Activated T-helper 1 cell treated with Interleukin-2 at 50 U/mL for 16 hours (primary cell): ENCODE measurements at regions not wholly inside any gene's neighbourhood (a gene's known extent, or its start where the extent isn't known, plus 50 kb on each side); places are given as distances from the start of the nearest gene placed in this dataset.

Experiments
- DNase-seq: peaks from one replicate; pipeline ENCODE4 v3.0.0-alpha.2; 2020; ENCODE audit warnings: low read depth

DNA sequence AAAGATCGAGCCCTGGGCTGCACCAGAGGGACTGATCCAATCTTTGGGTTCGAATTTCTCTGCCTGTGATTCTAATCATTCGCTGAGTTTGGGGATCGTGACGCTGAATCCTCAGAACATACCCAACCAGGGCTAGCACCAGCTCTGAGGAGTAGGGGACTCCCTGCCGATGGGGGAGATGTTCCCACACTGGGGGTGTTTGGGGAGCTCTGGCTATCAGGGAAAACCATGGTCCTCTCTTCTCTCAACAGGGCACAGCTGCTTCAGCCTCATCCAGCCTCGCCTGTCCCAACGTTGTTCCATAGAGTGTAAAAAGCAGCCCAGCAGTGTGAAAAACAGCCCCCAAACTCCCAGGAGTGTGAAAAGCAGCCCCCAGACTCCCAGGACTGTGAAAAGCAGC is 136.6 kb downstream of the ANKRD60 start:
- no peak for DNase-seq

DNA sequence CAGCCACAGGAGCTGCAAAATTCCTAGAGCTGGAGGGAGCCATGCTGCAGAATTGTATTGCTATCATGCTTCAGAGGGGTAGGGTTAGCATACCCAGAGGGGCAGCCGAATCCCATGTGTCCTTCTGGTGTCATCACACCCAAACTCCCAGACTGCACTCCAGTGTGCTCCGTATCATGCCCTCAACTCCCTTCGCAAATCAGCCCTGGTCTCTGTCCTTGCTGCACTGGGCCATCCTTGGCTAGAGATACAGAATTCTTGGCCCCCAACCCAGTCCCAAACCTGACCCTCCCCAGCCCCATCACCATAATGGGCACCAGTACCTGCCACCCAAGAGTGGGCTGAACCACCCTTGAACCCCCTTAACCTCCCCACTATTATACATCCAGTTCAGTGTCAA is 138.3 kb downstream of the ANKRD60 start:
- no peak for DNase-seq

DNA sequence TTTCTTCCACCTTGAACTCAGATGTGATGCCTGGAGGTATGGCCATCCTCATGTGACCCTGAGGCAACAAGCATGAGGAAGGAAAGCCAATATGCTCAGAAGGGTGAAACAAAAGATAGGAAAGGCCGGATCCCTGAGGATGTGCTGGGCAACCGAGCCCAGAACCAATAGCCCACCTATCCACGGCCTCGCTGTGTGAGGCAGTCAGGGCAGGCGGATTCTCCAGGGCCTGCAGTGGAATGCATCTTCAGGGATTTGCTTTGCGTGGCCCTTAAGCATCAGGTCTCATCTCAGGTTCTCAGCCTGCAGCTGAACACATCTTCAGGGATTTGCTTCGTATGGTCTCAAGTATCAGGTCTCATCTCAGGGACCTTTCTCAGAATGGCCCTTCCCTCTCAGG is 139.8 kb downstream of the ANKRD60 start:
- DNase-seq, result no peak

DNA sequence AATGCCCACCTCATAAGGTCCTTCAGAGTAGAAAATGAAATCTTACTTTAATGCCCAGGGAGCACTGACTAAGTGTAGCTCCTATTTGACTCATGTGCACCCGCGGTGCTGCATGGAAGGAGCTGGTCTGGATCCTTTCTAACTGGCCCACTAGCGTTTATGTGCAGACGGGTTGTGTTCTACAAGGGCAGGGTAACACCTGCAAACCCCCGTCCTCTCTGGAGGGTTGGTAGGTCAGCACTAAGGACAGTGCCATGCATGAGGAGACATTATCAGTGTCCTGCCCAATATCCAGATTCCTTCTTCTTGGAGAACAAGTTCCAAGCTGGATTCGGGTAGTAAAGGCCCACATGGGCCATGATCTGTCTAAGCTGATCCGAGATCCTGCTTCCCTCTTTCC is 140.3 kb downstream of the ANKRD60 start:
- DNase-seq, result no peak

DNA sequence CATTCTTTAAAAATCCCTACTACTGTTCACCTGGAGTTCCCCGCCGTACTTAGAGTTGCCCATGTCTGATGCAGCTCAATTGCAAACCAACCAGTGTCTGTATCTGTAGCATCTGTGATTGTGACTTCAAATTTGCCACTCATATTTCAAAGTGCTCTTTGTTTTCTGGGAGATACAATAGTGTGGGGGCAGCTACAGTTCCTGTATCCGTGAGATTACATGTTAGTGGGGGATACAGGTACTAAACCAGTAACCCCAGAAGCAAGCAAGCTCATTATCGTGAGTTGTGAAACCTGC is 140.9 kb downstream of the ANKRD60 start:
- no peak for DNase-seq

DNA sequence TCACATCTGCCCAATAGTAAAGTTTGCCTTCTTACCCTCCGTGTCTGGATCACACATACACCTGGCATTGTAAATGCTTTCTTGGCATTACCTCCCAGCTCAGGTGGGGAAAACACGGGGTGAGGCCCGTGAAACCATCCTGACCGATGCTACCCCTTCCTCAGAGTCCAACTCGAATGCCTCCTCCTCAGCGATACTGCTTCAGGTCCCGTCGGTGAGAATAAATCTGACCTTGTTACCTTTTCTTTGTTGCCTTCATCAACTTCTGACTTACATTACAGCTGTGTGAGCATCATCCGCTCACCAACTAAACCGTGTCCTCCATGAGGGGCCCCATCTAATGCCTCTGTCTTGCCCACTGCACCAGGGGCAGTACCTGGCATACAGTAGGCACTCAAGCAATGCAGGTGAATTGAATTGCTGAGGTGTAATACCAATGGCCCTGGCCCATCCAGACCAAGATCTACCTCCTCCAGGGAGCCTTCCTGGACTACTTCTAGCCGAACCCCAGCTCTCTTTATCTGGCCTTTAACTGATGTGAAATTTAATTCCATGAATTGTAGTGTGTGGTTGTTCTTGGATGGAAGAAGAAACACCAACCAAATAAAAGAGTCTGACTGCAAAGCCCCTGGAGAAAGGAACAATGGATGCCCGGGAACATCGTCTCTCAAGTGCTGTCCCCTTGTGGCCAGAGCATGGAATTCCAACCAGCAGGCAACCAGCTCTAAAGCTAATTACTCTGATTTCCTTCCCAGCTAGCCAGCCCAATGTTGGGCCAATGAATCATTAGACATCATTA is 141.5 kb downstream of the ANKRD60 start:
- DNase-seq, result no peak

DNA sequence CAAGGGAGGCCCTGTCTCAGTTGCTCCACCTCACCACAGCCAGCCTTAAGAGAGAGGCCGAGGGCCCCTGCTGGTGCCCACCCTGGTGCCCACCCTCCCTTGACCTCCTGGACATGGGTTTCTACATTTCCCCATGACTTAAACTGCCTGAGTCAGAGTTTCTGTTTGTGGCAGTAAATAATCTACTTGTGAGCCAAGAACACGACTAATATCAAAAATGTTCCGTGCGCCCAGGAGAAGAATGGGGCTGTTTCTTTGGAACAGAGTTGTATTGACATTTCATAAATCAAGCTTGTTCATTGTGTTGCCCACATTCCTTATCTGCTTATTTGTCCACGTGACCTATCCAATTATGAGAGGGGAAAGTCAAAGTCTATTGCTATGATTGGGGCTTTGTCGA is 143.5 kb downstream of the ANKRD60 start:
- no peak for DNase-seq

DNA sequence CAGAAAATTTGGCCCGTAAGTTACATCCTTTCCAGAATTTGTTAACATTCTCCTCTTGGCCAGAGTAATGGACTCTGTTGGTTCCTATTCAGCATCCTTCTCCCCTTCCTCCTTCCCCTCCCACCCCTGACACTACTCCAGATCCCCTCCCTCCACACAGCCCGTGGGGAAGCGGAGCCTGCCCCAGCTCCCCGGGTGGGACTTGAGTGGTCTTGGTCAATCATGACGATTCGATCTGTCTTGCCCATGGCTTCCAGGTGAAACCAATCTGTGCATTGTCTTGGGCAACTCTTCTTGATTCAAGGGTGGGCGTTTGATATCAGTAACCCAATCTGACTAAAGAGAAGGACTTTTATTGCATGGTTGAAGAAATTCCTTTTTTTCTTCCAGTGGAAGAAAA is 143.9 kb downstream of the ANKRD60 start:
- no peak for DNase-seq

DNA sequence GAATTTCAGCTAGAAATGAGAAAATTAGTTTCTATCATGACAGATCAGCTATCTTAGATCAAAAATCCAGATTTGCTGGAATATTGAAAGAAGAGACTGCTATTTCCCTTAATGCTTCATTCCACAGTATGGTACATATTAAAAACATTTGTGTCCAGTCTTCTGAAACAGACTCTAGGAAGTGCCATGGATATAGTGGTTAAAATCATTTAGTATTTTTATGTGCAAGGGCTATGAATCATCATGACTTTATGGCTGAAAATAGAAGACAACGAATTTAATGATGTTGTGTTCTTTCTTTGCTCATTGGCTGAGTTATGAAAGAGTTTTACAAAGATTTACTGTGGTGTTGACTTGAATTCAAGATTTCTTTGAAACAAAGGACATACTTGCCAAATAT is 146.6 kb downstream of the ANKRD60 start:
- no peak for DNase-seq

DNA sequence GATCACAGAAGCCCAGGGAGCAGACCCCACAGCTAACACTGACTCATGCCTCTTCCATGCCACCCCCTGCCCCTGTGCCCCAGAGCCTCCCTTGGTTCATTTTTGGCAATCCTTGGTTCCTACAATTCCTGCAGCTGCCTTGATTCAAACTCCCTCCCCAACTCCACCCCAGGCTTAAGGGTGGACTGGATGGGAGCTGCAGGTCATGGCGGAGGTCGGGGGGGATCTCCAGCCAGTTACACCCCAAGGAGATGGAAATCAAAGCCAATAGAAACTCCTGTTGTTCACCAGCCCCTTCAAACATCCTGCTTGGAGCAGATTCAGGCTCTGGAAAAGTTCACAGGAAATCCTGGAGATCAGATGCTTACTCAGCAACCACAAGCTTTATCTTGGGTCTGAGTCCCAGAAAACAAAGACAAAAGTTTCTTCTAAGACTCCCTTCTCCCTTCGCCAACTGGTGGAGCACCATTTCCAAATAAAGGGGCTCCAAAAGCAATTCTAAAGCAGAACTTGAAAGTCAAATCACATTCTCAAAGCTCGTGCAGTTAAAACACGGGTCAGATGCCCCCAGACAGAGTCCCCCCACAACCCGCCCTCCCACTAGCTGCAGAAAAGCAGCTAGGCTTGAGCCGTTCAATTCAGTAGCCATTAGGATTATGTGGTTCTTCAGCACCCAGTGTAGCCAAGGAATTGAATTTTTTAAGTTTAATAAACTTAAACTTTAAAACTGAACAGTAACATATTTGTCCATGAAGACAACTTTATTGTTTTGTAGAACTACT is 149.5 kb downstream of the ANKRD60 start:
- DNase-seq, result no peak

DNA sequence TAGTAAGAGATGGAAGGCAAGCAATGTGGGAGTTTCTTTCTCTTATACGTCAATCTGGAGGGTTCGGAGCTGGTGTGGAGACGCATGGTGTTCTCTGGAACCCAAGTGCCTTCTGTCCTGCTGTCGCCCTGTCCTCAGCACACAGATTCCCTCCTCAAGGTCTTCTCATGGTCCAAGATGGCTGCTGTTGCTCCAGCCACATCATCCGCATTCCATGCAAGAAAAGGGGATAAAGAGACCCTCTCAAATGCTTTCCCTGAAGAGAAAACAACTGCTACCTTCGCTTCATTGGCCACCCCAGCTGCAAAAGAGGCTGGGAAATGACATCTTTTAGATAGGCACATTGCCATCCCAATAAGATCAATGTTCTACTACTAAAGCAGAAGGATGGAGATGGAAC is 151.2 kb downstream of the ANKRD60 start:
- no peak for DNase-seq

DNA sequence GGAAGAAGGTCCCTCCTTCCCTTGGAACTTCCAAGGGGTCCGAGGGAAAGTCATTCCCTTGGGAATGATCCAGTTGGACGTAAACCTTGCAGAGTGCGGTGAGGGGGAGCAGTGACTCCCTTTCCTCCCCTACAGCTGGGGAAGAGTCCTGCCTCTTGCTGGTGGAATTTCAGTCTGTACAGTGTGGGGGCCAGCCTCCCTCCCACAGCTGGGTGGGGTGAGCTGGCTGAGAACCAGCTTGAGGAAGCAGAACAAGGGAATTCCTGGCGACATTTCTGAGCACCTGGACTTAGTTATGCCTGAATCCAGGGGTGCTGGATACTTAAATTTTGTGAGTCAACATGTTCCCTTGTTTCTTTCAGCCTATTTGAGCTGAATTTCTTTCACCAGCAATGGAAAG is 152.0 kb downstream of the ANKRD60 start:
- DNase-seq, result no peak

DNA sequence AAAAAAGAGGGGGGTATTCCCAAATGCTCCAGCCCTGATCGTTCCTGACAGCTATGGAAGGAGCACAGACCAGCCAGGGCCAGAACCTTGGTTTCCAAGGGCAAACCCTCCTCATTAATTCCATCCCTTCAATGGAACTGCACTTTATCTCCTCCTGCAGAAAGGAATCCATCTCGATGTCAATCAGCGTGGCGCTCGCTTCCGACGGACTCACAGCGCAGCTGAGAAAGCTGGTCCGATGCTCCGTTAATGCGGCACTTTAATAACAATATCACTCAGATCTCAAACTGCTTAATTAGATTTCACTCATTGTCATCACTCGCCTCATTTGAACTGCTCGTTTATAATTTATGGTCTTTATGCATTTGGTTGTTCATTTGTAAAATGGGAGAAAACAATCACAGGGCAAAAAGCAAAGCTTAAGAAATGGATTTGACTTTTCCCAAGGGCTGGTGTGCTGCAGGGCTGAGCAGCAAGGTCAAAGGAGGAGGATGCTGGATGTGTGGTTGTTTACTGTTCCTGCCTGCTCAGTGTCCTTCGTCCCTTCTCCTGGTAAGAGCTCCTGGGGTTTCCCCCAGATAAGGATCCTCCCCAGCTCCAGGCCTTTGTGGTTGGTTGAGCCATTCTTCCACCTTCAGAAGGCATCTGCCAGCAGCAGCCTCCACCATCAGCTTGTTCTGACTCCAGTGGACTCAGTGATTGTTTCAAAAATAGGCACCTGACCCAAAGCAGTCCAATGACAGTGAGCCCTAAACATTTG is 152.7 kb downstream of the ANKRD60 start:
- DNase-seq, result no peak

DNA sequence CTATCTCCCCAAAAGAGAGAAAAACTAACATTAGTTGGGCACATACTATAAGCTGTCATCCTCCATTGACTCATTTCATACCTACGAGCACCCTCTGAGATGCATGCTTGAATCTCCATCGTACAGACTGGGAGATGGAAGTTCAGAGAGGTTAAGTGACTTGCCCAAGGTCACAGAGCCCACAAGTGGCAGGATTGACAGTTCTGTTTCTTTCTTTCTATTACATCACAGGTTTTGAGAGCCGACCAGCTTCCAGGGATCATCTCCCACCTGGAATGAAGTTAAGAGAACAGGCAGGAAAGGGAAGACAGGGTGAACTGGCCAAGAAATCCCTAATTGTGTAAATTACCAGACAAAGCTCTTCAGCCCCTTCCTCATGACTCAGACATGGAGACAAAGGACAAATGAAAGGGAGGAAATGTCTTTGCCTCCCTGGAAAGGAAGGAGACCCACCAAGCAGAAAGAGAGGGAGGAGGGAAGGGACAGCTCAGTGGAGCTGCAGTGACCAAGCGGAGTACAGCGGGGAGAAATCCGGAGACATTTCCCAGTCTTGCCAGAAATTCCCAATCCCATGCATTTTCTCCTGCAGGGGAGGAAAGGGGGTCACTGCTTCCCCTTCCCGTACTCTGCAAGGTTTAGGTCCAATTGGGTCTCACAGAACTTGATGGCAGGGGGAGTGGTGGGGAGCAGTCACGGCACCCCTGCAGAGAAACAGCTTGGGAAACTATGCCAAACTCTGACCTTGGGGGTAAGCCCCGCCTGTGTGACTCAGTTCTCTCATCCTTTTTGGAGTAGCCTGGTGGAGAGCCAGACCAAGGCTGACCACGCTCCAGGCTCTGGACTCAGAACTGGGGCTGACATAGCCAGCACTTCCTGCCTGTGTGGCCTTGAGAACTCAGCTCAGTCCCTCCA is 154.3 kb downstream of the ANKRD60 start:
- no peak for DNase-seq

DNA sequence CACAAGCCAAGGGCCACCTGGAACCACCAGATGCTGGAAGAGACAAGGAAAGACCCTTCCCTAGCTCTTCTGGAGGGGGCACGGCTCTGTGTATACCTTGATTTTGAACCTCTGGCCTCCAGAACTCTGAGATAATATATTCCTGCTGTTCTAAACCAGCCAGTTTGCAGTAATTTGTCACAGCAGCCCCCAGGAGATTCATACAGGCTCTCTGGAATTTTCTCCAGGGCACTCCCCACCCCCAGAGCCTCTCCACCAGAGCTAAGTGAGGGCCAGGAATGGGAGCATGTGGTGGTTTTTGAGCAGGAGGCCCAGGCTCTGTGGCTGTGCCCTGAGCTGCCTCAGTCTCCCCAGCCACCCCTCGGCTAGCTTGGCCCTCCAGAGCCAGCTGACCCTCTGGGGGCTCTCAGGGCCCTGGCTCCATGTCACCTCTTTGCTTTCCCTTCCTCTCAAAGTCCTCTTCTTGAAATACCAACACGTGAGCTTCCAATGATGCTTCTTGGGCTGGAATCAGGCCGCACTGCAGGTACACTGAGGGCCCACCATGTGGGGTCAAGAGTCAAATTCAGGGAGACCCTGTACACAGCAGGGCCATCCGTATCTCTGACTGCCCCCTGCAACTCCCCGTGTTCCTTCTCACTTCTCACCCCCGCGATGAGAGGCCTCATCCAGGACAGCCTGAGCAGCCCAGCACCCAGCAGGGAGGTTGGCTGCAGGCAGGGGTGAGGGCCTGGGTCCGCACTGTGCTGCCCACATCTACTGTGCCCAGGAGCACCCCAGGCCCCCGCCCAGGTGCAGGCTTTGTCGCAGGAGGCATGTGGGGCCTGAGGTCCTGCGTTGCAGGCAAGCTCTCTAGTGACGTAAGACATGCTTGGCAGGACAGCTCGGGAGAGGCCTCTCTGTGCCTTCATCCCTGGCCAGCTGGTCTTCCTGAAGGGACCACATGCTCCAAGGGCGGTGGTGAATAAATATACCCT is 155.5 kb downstream of the ANKRD60 start:
- DNase-seq, result no peak

DNA sequence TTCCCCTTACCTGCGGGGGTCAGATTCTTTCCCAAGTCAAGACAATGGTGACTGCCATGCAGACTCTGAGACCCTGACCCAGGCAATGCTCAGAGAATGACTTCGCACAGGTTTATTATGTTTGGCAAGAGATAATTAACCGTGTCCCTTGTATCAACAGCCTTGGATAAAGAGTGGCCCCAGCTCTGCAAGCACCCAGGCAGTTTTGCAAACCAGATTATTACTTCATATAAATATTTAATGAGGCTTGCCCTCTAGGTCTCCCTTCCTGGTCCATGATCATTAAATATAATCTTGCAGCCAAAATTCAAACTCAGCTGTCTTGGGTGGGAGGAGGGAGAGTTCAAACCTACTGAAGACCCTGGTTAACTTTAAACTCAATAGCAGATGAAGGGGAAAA is 156.5 kb downstream of the ANKRD60 start:
- no peak for DNase-seq

DNA sequence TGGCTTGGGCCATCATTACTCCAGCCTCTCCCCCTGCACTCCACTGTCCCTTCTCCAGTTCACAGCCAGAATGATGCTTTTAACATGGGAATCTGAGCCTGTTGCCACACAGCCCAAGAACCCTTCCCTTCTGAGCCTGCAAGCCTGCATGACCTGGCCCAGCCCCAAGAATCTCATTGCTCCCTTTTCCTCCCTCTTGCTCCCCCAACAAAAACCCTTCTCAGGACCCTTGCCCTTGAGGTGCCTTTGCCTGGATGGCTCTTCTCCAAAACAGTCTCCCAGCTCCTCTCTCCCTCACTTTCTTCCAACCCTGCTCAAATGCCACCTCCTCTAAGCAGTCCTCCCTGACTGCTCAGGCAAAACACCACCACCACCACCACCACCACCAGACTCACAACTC is 157.2 kb downstream of the ANKRD60 start:
- DNase-seq, result no peak

DNA sequence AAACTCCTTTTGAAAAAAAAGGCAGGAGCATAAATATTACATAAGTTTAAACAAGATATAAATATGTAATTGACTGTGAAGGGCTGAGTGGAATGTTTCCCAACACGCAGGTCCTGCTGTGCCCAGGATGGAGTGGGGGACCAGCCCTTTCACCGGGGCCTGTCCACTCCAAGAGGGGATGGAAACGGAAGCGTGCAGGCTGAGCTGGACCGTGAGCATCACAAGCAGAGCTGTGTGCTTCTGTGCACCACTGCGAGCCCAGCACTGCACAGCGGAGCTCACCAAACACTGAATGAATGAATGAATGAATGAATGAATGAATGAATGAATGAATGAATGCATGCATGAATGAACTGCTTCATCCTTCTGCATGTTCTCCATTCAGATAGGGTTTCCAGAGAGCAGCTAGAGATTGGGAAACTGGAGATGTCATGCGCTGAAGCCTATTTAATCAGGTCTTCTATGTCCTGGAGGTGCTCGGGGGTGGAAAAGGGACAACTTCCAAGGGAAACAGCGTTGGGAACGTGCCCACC is 157.7 kb downstream of the ANKRD60 start:
- DNase-seq, result no peak

DNA sequence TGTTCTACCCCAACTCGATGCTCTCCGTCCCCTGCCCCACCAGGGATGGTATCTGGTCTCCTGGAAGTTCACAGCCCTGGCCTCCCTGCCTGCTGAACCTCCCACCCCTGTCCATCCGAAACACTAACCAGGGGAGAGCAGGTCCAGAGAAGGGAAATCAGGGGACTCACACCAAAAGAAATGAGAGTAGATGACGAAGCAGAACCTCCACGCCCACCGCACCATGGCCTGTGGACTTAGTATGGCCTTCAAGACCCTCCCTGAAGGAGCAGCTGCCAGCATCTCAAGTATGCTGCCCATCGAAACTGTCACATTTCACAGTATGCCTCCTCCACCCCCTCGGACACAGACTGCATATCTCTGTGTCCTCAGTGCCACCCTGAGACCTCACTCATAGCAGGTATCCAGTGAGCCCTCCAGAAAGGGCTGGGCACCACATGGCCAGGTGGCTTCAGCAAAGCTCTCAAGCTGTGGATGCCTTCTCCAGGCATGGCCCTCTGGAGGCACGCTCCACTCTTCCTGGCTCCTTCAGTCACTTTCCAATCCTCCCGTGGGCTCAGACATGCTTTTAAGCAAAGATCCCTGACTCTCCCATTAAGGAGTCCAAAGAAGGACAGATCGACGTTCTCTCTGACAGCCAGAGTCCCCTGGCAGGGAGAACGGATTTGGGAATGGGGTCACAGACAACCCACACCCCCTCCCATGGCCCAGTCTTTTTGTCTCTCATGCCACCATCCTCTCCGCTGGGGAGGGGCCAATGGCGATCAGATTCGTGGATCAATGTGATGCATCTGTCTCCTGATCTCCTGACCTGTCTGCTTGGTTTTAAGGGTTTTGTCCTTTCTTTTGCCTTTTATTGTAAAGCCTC is 158.4 kb downstream of the ANKRD60 start:
- no peak for DNase-seq

DNA sequence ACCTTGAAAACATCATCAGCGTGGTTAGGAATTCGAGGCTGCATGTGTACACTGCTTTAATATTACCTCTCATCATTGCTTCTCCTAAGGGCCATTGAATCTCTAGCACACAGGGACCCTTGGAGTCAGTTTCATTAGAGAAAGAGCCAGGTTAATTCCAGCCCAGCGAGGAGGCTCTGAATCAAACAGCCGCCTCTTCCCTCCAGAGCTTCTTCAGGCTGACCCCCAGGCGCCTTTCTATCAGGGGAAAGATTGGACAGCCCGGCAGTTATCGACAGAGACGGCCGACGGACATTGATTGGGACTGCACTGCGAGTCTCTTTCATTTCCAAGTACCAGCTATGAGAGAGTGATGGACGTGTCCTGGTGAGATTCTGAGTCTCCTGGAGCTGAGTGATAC is 159.2 kb downstream of the ANKRD60 start:
- no peak for DNase-seq
